Activated CD4-positive, alpha-beta T cell treated with anti-CD3 and anti-CD28 coated beads for 1 hour (primary cell): ENCODE measurements at regions not wholly inside any gene's neighbourhood (a gene's known extent, or its start where the extent isn't known, plus 50 kb on each side); places are given as distances from the start of the nearest gene placed in this dataset.
"Not testable (repeated sequence)": the region's sequence is repeated elsewhere in the genome, so short reads cannot be mapped to it uniquely, and the experiment has no call there.

ENCODE experiments used
- DNase-seq: peaks from one replicate; pipeline ENCODE4 v3.0.0-alpha.2; 2020

DNA sequence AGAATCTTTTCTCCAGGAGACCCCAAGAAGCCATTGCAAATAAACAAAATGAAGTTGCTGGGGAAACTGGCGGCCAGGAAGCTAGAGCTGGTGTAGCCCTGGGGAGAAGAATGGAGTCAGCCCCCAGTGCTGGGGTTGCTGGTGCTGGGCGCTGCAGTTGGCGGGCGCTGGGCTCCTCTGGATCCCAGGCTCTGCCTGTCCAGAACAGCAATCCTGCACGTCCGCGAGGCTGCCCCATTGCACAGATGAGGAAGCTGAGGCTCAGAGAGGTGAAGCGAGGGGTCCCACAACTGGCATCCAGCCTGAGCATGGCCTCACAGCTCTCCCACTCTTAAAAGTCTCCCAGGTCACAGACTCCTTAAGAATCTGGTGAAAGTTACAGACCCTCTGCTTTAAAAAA lies 161.1 kb downstream of the OR4M2 start:
- DNase-seq = no peak

DNA sequence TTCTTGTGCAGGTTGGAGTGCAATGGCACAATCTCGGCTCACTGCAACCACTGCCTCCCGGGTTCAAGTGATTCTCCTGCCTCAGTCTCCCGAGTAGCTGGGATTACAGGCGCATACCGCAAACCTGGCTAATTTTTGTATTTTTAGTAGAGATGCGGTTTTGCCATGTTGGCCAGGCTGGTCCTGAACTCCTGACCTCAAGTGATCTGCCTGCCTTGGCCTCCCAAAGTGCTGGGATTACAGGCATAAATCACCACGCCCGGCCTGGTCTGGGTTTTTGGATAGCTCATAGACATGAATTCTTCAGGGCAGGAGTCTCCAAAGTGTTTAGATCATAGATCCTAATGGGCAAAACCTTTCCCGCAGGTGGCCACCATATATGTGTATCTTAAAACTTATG lies 162.0 kb downstream of the OR4M2 start:
- DNase-seq = not testable (repeated sequence)

- DNase-seq = no peak
Measured at GRCh38 chr15:22243440-22244130, 163.3 kb downstream of the OR4M2 start.

- DNase-seq = not testable (repeated sequence)
Measured at GRCh38 chr15:22249511-22249910, 169.2 kb downstream of the OR4M2 start.

DNA sequence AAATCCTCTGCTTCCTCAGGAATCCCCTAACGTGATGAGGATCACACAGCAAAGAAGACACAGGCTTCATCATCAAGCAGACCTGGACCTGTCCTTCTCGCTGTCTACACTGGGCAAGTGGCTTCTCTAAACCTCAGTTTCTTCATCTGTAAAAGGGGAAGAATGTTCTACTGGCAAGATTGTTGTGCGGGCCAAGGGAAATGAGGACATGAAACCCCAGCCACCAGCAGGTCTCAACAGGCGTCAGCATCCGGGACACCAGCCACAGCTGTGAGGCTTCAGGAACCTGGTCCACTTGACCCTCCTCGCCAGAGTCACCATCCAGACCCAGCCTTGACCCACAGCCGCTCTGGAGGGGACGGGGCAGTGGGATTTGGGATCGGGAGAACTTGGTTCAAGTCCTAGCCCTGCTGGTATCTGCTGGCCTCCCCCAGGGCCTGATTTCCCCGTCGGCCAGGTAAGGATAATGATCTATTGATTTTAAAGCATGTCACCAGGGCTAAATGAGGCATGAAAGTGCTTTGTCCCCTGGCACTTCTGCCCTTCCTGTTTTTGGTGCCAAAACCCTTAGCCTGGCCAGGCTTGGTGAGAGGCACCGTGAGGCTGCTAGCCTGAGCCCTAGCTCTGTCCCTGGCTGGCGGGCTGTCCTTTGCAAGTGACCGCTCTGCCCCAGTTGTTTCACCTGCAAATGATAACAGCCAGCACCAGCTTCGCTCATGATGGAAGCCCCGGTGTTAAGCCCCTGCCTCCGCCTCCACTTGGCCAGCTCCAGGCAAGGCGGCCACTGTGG lies 170.4 kb downstream of the OR4M2 start:
- DNase-seq = not testable (repeated sequence)

GRCh38 chr15:22251422-22251821 lies 171.1 kb downstream of the OR4M2 start:
- no peak for DNase-seq

- not testable (repeated sequence) for DNase-seq
Measured at GRCh38 chr15:22252047-22252446, 171.7 kb downstream of the OR4M2 start.

GRCh38 chr15:22252521-22252920 lies 172.2 kb downstream of the OR4M2 start:
- not testable (repeated sequence) for DNase-seq

DNA sequence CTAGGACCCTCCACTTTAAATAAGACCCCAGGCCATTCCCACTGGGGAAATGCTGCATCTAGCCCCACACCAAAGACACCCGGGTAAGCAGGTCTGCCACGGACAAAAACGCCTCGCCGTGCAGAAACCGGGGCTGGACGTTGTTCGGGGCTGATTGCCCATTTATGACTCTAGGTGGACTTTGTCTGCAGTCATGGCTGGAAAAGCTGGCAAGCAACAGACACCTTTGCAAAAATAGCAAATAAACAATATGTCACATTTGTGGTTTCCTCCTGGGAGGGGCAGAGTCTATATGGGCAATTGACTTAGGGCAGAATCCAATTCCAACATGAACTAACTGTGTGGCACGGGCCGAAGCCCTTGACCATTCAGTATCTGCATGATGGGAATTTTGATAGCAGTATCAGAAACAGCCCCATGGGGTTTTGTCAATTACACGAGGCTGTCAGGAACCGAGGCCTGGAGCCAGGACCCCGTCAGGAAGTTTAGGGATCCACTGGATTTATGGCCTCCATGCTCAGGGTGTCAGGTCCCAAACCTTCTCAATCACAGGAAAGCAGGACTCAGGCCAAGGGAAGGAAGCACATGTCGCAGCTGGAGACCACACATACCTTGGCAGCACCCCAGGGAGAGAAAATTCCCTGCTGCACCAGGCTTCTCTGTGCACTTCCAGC lies 172.8 kb downstream of the OR4M2 start:
- DNase-seq = not testable (repeated sequence)

DNA sequence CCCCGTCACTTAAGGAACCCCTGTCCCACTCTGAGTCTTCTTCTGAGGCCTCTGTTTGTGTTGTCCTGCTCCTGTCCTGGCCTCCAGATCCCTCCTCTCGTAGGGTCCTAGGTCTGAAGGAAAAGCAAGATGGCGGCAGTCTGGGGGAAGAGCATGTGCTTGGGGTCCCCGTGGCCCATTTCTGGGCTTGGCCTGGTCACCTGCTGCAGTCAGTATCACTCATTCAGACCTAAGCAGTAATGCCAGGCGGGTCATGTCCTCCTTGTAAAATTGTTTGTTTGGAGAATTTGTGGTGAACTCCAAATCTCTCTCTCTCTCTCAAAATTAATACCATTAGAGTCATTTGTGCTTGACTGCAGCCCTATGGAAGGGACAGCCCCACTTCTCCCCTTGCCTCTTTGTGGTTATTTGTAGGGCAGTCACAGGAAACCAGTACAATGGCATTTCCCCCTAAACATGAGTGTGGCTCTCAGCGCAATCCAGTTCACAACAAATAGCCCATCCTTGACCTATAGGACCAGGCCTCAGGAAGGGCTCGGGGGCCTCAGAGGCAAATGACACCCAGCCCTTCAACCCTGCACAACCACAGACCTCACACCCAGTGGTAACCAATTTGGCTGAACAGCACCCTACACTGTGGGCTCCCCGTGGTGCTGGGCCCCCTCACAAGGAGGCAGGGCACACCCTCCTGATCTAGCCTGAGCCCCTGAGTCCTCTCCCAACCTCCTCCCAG lies 173.5 kb downstream of the OR4M2 start:
- no peak for DNase-seq

GRCh38 chr15:22254409-22255045 lies 174.2 kb downstream of the OR4M2 start:
- not testable (repeated sequence) for DNase-seq

DNA sequence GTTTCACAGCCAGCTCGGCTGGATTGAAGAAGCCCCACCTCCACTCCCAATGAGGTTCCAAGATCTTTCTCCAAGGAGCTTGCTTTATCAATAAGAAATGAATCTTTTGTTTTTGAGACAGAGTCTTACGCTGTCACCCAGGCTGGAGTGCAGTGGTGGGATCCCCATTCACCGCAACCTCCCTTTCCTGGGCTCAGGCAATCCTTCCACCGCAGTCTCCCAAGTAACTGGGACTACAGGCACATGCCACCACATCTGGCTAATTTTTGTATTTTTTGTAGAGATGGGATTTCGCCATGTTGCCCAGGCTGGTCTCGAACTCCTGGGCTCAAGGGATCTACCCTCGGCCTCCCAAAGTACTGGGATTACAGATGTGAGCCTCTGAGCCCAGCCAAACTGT lies 175.3 kb downstream of the OR4M2 start:
- DNase-seq = not testable (repeated sequence)

DNA sequence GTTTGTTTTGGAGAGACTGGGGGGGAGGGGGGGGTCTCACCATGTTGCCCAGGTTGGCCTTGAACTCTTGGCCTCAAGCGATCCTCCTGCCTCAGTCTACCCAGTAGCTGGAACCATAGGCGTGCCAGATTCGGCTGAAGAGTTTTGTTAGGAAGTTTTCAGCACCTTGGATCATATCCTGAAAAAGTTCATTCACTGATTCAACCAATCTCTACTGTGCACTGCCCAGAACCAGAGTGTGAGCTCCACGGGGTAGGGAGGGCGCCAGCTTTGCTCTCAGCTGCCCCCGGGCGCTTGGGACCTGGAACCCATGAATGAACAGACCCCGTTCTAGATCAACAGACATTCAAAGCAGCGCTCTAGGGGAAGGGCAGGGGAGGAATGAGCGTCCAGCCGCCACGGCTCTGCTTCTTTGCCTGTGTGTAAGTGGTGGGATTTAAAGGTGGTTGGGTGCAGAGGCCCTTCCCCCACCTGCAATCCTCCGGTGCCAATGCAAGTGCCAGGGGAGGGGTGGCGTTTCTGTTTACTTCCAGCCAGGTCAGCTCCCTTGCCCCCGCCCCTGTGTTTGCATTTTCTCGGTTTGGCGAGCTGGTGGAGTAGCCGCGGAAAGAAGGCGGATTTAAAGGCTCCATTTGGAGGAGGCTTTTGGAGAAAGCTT lies 176.2 kb downstream of the OR4M2 start:
- DNase-seq = not testable (repeated sequence)

DNA sequence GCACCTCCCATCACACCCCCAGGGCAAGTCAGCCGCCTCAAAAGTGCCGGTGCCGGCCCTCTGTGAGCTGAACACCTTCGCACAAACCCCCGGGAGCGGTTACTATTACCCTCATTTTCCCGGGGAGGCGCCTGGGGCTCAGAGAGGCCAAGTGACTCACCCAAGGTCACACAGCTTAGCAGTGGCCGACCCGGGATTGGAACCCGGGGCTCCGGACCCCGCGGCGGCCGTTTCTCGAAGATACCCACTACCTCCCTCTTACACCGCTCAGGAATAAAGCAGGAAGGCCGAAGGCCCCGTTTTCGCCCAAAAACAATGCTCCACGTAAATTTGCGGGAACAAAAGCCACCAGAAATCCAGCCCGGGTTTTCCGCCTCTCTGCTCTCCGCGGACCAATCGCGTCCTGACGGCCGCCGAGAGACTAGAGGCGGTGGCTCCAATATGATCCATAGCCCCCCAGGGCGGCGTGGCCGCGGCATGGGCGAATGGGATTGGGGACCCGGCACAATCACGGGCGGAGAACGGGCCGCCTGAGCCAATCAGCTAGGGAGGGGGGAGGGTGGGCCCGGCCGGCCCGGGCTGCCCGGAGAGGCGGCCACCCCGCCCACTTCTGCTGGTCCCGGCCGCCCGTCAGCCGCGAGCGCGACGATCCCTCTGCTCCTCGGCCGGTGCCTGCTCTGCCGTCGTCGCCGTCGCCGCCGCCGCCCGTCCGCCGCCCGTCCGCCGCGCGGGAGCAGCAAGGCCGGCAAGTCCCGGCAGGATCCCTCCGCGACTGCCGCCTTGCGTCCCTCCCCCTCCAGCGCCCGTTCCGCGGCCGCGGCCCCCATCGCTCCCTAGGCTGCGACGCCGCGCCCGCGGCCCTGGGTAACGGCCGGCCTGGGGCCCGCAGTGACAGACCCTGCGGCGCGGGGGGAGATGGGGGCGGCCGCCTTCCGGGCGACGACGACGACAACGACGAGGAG lies 177.0 kb downstream of the OR4M2 start:
- DNase-seq = no peak

DNA sequence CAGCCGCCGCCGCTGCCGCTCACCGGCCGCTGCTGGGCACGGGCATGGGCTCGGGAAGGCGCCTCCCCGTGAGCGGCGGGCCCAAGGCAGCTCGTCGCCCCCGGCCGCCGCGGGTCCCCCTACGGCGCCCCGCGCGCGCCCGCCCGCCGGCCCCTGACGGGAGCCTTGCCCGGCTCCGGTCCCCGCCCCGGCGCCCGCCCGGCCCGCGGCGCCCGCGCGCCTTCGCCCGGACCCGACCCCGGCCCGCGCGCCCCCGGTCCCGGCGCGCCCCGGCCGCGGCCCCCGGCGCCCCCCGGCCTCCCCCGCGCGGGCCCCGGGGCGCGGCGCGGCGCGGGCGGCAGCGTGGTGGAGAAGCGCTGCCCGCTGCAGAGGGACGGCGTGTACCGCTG lies 177.7 kb downstream of the OR4M2 start:
- no peak for DNase-seq

GRCh38 chr15:22258398-22259150 lies 178.2 kb downstream of the OR4M2 start:
- DNase-seq = no peak

- not testable (repeated sequence) for DNase-seq
Measured at GRCh38 chr15:22259151-22259750, 178.9 kb downstream of the OR4M2 start.

- no peak for DNase-seq
Measured at GRCh38 chr15:22259881-22260421, 179.6 kb downstream of the OR4M2 start.

- DNase-seq = peak; percentile 43
Measured at GRCh38 chr15:22262613-22263020, 182.3 kb downstream of the OR4M2 start.
